B cell (primary cell): ENCODE measurements at regions not wholly inside any gene's neighbourhood (a gene's known extent, or its start where the extent isn't known, plus 50 kb on each side); places are given as distances from the start of the nearest gene placed in this dataset.

Experiments
- ATAC-seq: fragments of 200-7000 bp; cut with Tn5 transposase; one replicate; pipeline ENCODE4 v1.10.0; 2021; ENCODE audit warnings: low read depth, mild to moderate bottlenecking, moderate number of reproducible peaks, moderate library complexity
- CTCF ChIA-PET: fragments of 350-600 bp; sonication (Branson Sonifier 250); formaldehyde crosslinking; loops from one replicate; lab custom pipeline; 2021; ENCODE audit warnings: antibody characterized with exemption, inconsistent platforms; lab: Charles Lee
- POLR2A ChIA-PET: fragments of 350-600 bp; sonication (Branson Sonifier 250); formaldehyde crosslinking; loops from one replicate; lab custom pipeline; 2021; ENCODE audit warnings: antibody characterized with exemption; lab: Charles Lee
- DNase-seq: peaks from one replicate; pipeline ENCODE4 v3.0.0; 2013
- H2AFZ ChIP-seq: 2 replicates; pipeline ENCODE4 v1.6.1; 2012; ENCODE audit warnings: mild to moderate bottlenecking, low read depth, low read length; ENCODE audit not compliant: insufficient read depth, poor library complexity, severe bottlenecking
- H3K27ac ChIP-seq, 2 donors: 1 replicate in 1 of 2; 2 replicates in 1 of 2; pipeline ENCODE4 v1.5.1; 2012 to 2013; ENCODE audit warnings: low read length in 2 of 2, mild to moderate bottlenecking in 2 of 2, moderate library complexity in 1 of 2
- H3K27me3 ChIP-seq, 4 experiments: fragments of 200-600 bp in 1 of 4; sonication (generic) in 1 of 4; replicated peaks in 1 of 4; 1 replicate in 2 of 4; 2 replicates in 2 of 4; pipeline versions ENCODE4 v1.6.1 to v1.7.0; 2013 to 2016; ENCODE audit warnings: low read length in 3 of 4, mild to moderate bottlenecking in 2 of 4, mixed read lengths in 1 of 4, moderate library complexity in 1 of 4; ENCODE audit not compliant: insufficient read depth in 4 of 4, control insufficient read depth in 3 of 4; ENCODE audit errors: control extremely low read depth in 1 of 4
- H3K36me3 ChIP-seq, 2 experiments: replicated peaks in 1 of 2; 1 replicate in 1 of 2; 2 replicates in 1 of 2; pipeline versions ENCODE4 v1.6.1 to v1.7.1; 2013; ENCODE audit warnings: low read length in 1 of 2; ENCODE audit not compliant: insufficient read depth in 2 of 2, control insufficient read depth in 1 of 2; ENCODE audit errors: control extremely low read depth in 1 of 2, extremely low read depth in 1 of 2
- H3K4me1 ChIP-seq, 2 donors: fragments of 200-600 bp in 1 of 2; sonication (generic) in 1 of 2; 1 replicate in 1 of 2; 2 replicates in 1 of 2; pipeline versions ENCODE4 v1.5.1 to v1.6.1; 2013 to 2017; ENCODE audit warnings: low read length in 2 of 2; ENCODE audit not compliant: control insufficient read depth in 2 of 2, insufficient read depth in 2 of 2
- H3K4me2 ChIP-seq: replicated peaks from 2 replicates; pipeline ENCODE3; 2012; ENCODE audit warnings: mild to moderate bottlenecking, low read depth, low read length; ENCODE audit not compliant: poor library complexity, severe bottlenecking
- H3K4me3 ChIP-seq, 5 experiments: fragments of 200-600 bp in 1 of 5; sonication (generic) in 1 of 5; 1 replicate in 3 of 5; 2 replicates in 2 of 5; pipeline versions ENCODE4 v1.5.1 to v1.7.0; 2011 to 2016; ENCODE audit warnings: low read length in 4 of 5, mild to moderate bottlenecking in 4 of 5, low read depth in 2 of 5, control low read depth in 1 of 5, moderate library complexity in 1 of 5; ENCODE audit not compliant: insufficient read depth in 1 of 5; ENCODE audit errors: control extremely low read depth in 1 of 5, extremely low read depth in 1 of 5
- H3K79me2 ChIP-seq: fragments of 200-600 bp; sonication (generic); one replicate; pipeline ENCODE4 v1.6.0; 2016; ENCODE audit warnings: low read length; ENCODE audit not compliant: control insufficient read depth, insufficient read depth
- H3K9ac ChIP-seq: fragments of 200-600 bp; sonication (generic); 2 replicates; pipeline ENCODE4 v1.6.1; 2017; ENCODE audit warnings: mild to moderate bottlenecking, low read length, moderate library complexity
- H3K9me3 ChIP-seq, 3 donors: one replicate each; pipeline versions ENCODE4 v1.6.1 to v1.7.1; 2013; ENCODE audit warnings: low read length in 2 of 3; ENCODE audit not compliant: control insufficient read depth in 2 of 3, insufficient read depth in 1 of 3; ENCODE audit errors: control extremely low read depth in 1 of 3
- H4K20me1 ChIP-seq: 2 replicates; pipeline ENCODE4 v1.6.0; 2012; ENCODE audit warnings: mild to moderate bottlenecking, low read length; ENCODE audit not compliant: insufficient read depth, control insufficient read depth, poor library complexity, severe bottlenecking
- H3K27ac Mint-ChIP-seq: one replicate; pipeline ENCODE4 v1.8.0; 2021; ENCODE audit warnings: mixed read lengths
- H3K27me3 Mint-ChIP-seq: one replicate; pipeline ENCODE4 v1.8.0; 2021; ENCODE audit warnings: mixed read lengths
- H3K4me1 Mint-ChIP-seq: one replicate; pipeline ENCODE4 v1.8.0; 2021; ENCODE audit warnings: mixed read lengths
- H3K4me3 Mint-ChIP-seq: one replicate; pipeline ENCODE4 v1.8.0; 2021; ENCODE audit warnings: mixed read lengths
- H3K9me3 Mint-ChIP-seq: one replicate; pipeline ENCODE4 v1.8.0; 2022; ENCODE audit warnings: mixed read lengths; ENCODE audit not compliant: insufficient read depth
- CTCF ChIP-seq: fragments of 200-600 bp; IDR thresholded peaks from one replicate; pipeline ENCODE4 v1.8.0; 2022; ENCODE audit warnings: antibody characterized with exemption, mild to moderate bottlenecking
- EZH2 ChIP-seq: IDR thresholded peaks from 2 replicates; pipeline ENCODE4 v1.6.1; 2012; ENCODE audit warnings: borderline replicate concordance, low read depth, mild to moderate bottlenecking, moderate library complexity, low read length; ENCODE audit not compliant: insufficient read depth, poor library complexity, severe bottlenecking
- WGBS: methylation state at CpG from one replicate; pipeline ENCODE4 v1.1.5; 2013; ENCODE audit warnings: missing lambda C conversion rate; ENCODE audit not compliant: insufficient coverage; 5-methylcytosine and 5-hydroxymethylcytosine counted together
- intact Hi-C: fragments of 100-400 bp; cut with micrococcal nuclease; formaldehyde crosslinking; loops from one replicate; pipeline ENCODE4 v1.10.0; 2022

- Histone ChIP-seq H4K20me1 (no peaks in the 10 kb centered on the region), H3K4me1 (no peaks in the 10 kb centered on the region), H3K36me3 (no peaks in the 10 kb centered on the region), H3K4me2 (no peak overlapping the region), H3K4me3 (no peak overlapping the region), H3K9ac (no peak overlapping the region), H3K79me2 (no peaks in the 10 kb centered on the region), H3K27ac (no peak overlapping the region), H3K9me3 (no peaks in the 10 kb centered on the region), H3K27me3 (no peaks in the 10 kb centered on the region), H2AFZ (no peak overlapping the region)
- TF ChIP-seq CTCF, result no peak
- H3K4me1 Mint-ChIP-seq, result no peaks in the 10 kb centered on the region
- DNase-seq, result no peak
- H3K4me3 Mint-ChIP-seq, result no peak overlapping the region
- CTCF ChIA-PET, result no interaction called here
- no peaks in the 10 kb centered on the region for H3K27me3 Mint-ChIP-seq
- H3K9me3 Mint-ChIP-seq, result peaks cover 2% of the 10 kb centered on the region
- POLR2A ChIA-PET, result no interaction called here
- no CpG with 5 or more reads among the region's 2 CpGs for WGBS
- intact Hi-C loops, result no loop called here
- no peak for ATAC-seq
- no peak overlapping the region for H3K27ac Mint-ChIP-seq
These were observed 835.0 kb downstream of the GATA3 start for GRCh38 chr10:8889538-8889937.

DNA sequence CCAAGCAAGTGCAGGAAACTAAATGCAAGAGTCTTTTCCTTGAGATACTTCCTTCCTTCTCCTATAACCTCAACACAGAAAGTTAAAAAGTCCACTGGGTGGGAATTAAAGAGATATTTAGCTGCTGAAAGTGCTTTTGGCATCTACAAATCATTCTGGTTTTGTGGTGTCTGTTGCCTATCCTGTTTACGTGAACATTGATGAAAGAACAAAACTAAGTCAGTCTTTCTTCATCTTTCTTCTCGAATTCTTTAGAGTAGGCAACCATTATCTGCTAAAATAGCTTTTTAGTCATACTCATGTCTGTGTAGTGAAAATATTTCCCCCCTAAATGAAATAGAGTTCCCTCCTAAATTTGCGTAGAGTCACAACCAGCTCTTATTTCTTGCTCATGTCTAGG, 838.6 kb downstream of the GATA3 start:
- WGBS, result no CpG with 5 or more reads among the region's 3 CpGs
- TF ChIP-seq EZH2 (no peak), CTCF (no peak)
- H3K27ac Mint-ChIP-seq, result no peak overlapping the region
- ChIA-PET CTCF (no interaction called here), POLR2A (no interaction called here)
- intact Hi-C loops, result no loop called here
- no peak overlapping the region for H3K4me3 Mint-ChIP-seq
- H3K4me3 ChIP-seq, result no peak overlapping the region
- no peaks in the 10 kb centered on the region for H3K79me2 ChIP-seq
- no peaks in the 10 kb centered on the region for H3K4me1 ChIP-seq
- no peak overlapping the region for H2AFZ ChIP-seq
- peaks cover 2% of the 10 kb centered on the region for H3K9me3 Mint-ChIP-seq
- no peaks in the 10 kb centered on the region for H3K27me3 ChIP-seq
- no peaks in the 10 kb centered on the region for H3K36me3 ChIP-seq
- no peaks in the 10 kb centered on the region for H3K4me1 Mint-ChIP-seq
- H3K27me3 Mint-ChIP-seq, result no peaks in the 10 kb centered on the region
- H4K20me1 ChIP-seq, result no peaks in the 10 kb centered on the region
- H3K27ac ChIP-seq, result no peak overlapping the region
- no peak overlapping the region for H3K4me2 ChIP-seq
- no peak overlapping the region for H3K9ac ChIP-seq
- ATAC-seq, result no peak
- no peaks in the 10 kb centered on the region for H3K9me3 ChIP-seq
- DNase-seq, result no peak
